HG03565 (cell line): ENCODE measurements at regions not wholly inside any gene's neighbourhood (a gene's known extent, or its start where the extent isn't known, plus 50 kb on each side); places are given as distances from the start of the nearest gene placed in this dataset.
A peak's percentile ranks its signal among the peaks of the same experiment; 100 is the strongest.
"Not testable (repeated sequence)": the region's sequence is repeated elsewhere in the genome, so short reads cannot be mapped to it uniquely, and the experiment has no call there.

Source experiments
- ATAC-seq: cut with Tn5 transposase; IDR thresholded peaks from one replicate; pipeline ENCODE4 v1.9.1; 2021; ENCODE audit warnings: mild to moderate bottlenecking, moderate library complexity; ENCODE audit not compliant: unreplicated experiment

GRCh38 chr22:46026899-46027210, 49.9 kb upstream of the WNT7B start:
- ATAC-seq: no peak

- ATAC-seq: no peak
Measured at GRCh38 chr22:46027211-46028105, 50.5 kb upstream of the WNT7B start.

GRCh38 chr22:46028106-46028991, 51.4 kb upstream of the WNT7B start:
- no peak for ATAC-seq

DNA sequence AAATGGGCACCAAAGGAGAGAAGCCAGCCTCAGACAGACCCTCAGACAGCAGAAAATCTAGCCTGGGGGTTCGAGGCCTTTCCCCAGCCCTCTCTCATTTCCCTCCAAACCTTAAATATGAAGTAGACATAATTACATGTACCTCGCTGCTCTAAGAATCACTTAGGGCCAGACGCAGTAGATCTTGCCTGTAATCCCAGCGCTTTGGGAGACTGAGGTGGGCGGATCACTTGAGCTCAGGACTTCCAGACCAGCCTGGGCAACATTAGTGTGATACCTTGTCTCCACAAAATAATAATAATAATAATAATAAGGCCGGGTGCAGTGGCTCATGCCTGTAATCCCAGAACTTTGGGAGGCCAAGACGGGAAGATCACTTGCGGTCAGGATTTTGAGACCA, 52.1 kb upstream of the WNT7B start:
- ATAC-seq: no peak

- ATAC-seq: no peak
Measured at GRCh38 chr22:46029574-46030200, 52.7 kb upstream of the WNT7B start.

DNA sequence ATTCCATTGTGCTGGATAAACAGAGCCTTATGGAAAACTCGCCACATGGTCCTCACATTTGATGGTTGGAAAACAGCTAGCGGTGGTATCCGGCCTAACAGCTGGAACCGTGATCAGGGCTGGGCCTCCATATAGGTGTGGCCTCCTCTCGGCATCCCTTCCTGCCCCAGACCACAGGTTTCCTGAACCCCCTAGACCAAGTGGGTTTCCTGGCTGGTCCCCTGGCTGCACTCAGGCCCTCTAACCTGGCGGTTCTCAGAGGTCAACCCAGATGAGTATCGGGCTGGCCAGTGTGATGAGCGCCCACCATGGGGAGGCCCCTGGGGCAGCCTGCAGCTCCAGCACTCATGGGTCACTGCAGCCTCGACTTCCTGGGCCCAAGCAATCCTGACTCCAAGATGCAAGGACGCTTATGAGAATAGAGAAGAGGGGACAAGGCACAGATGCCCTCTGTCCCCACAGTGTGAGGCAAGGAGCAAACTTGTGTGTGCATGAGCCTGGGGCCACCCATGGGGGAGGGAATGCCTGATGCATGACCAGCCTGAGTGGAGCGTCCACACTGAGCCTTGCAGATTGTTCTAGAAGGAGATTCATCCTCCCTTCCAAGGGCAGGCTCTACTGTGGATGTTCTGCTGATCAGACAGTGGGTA, 53.4 kb upstream of the WNT7B start:
- no peak for ATAC-seq

- ATAC-seq: no peak
Measured at GRCh38 chr22:46031066-46031465, 54.1 kb upstream of the WNT7B start.

DNA sequence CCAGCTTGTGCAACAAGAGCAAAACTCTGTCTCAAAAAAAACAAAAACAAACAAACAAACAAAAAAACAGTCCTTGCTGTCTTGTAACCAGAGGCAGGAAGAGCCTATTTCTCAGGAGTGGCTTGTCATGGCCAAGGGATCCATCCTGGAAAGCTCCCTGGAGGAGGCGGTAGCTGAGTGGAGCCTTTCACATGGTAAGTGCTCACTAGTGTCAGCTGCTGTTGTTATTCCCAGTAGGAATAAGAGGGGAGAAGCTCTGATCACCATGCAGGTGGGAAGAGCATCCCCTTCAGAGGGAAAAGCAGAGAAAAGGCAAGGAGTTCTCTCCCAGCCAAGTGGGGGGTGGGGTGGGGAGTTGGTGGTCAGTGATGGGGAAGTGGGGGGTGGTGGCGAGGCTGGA, 54.6 kb upstream of the WNT7B start:
- ATAC-seq: no peak

DNA sequence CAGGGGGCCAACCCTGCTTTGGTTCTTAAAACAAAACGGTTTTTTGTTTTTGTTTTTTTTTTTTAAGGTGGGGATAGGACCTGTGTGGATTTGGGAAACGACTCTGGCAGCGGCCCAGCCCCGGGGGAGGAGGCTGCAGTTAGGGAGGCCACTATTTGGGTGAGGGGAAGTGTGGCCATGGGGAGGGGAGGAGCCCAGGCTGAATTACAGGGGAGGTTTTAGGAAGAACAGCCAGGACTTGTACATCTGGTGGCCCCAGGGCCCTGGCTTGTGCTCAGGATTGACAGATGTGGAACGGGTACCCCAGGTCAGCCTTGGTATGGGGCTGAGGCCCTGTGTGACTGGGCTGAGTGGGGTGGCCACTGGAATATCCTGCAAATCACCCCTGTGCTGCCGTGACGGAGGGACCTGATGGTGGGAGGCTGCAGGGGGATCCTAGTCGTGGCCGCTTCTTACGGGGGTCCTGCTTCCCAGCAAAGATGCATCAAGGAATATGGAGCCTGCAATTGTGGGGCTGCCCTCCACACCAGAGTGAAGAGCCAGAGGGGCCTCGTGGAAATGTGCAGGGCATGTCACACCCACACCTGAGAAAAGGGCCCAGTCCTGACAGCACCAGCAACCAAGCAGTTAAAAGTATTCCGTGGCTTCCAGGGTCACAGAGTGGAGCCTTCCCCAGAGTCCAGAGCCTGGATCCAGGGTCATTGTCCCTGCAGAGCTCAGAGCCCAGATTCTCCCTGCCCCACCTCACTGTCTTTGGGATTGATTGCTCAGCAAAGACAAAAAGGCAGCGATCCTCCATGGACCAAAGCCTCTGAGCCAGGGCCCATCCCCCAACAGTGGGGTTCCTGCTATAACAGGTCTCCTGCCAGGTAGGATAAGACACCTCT, 55.2 kb upstream of the WNT7B start:
- no peak for ATAC-seq

- ATAC-seq: no peak
Measured at GRCh38 chr22:46033256-46034200, 56.6 kb upstream of the WNT7B start.

DNA sequence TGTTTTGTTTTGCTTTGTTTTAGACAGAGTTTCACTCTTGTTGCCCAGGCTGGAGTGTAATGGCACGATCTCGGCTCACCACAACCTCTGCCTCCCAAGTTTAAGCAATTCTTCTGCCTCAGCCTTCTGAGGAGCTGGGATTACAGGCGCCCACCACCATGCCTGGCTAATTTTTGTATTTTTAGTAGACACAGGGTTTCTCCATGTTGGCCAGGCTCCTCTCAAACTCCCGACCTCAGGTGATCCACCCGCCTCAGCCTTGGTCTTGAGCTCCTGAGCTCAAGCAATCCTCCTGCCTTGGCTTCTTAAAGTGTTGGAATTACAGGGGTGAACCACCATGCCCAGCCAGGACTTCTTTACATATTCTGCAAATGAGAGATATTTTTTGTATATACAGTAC, 57.5 kb upstream of the WNT7B start:
- not testable (repeated sequence) for ATAC-seq

DNA sequence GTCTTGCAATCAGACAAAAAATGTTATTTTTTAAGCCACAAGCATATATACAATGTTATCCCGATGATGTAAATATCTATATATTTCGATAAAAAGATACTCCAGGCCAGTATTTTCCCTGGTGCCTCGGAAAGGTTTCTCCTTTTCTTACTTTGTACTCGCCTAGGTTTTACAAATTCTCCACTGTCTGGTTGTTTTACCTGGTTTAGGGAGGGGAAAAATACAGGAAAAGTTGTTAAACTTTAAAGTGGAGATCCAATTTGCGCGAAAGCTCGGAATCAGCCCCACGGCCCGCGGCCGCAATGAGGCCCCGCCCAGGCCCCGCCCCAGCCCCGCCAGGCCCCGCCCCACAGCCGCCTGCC, 58.4 kb upstream of the WNT7B start:
- no peak for ATAC-seq

DNA sequence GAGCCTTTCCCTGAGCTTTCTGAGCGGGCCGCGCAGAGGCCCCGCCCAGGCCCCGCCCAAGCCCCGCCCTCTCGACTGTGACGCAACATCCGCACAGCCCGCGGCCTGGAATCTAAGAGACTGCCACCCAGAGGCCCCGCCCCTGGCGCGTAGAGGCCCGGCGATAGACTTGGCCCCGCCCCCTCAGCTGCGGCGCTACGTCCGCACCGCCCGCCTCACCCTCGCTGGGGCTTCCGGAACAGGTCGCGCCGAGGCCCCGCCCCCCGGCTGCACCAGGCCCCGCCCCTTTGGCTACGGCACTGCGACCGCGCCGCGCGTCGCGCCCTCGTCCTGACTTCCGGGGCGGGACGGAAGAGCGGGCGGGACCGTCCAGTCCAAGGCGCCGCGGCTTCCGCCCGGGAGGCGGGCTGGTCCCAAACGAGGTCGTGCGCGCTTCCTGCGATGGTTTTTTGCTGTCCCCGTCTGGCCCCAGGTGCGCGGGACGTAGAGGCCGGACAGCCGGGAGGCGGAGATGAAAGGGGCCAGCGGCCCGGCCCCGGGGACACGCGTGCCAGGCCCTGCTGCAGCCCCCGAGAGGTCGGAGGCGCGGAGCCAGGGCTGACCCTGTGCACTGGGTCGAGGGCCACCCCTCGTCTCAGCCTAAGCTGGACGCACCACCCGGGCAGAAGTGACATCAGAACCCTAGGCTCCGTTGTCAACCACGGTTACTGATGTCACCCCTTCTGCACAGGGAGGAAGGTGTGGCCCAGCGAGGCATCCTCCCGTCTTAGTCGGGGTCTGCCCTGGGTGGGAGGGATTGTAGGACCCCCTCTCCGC, 59.0 kb upstream of the WNT7B start:
- peak; percentile 90 for ATAC-seq

- no peak for ATAC-seq
Measured at GRCh38 chr22:46036558-46037408, 59.8 kb upstream of the WNT7B start.

- no peak for ATAC-seq
Measured at GRCh38 chr22:46038174-46038487, 61.2 kb upstream of the WNT7B start.

DNA sequence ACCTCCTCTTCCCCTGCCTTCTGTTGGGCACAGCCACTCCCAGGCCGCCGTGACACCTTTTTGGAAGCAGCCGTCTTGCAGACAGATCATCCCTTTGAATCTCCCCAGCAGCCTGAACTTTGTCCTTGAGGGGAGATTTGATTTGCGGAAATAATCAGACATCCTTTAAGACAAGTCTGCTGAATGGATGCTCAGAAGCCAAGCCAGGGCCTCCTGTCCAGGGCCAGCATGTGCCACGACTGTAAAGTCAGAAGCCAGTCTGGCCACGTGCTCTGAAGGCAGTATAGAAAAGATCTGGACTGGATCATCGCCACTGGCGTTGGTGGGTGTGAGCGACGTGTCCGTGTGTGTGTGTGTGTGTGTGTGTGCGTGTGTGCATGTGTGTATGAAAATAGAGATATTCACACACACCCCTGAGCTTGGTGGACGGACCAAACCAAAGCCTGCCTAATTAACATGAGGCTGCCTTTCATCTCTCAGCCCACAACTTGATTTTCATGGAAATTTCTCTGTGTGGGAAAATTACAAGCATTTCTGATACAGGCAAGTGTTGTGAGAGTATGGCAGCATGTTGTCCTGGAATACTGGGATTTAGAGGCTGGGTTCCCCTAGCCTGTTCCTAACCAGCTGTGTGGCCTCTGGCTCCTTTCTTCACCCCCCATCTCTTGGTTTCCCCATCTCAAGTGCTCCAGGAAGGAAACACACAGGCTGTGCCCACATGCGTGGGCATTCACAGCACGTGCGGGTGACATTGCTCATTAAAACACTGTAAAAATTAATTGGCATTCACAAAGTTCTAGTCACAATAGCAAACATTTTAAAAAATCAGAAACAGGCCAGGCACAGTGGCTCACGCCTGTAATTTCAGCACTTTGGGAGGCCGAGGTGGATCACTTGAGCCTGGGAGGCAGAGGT, 61.8 kb upstream of the WNT7B start:
- ATAC-seq: no peak
